CD4-positive, alpha-beta T cell (primary cell): ENCODE measurements at regions not wholly inside any gene's neighbourhood (a gene's known extent, or its start where the extent isn't known, plus 50 kb on each side); places are given as distances from the start of the nearest gene placed in this dataset.

ENCODE experiments used
- ATAC-seq: fragments of 200-7000 bp; cut with Tn5 transposase; one replicate; pipeline ENCODE4 v1.10.0; 2022; ENCODE audit warnings: mild to moderate bottlenecking; ENCODE audit not compliant: poor library complexity
- CTCF ChIA-PET: fragments of 350-600 bp; sonication (Branson Sonifier 250); formaldehyde crosslinking; loops from one replicate; lab custom pipeline; 2021; ENCODE audit warnings: antibody characterized with exemption, inconsistent platforms; lab: Charles Lee
- POLR2A ChIA-PET: fragments of 350-600 bp; sonication (Branson Sonifier 250); formaldehyde crosslinking; loops from one replicate; lab custom pipeline; 2021; ENCODE audit warnings: antibody characterized with exemption, inconsistent platforms; lab: Charles Lee
- DNase-seq, 14 experiments: peaks; one replicate each; pipeline ENCODE4 v3.0.0-alpha.2; 2013 to 2020; ENCODE audit warnings: mixed read lengths in 2 of 14
- H3K27ac ChIP-seq, 2 donors: one replicate each; pipeline versions ENCODE4 v1.5.1 to v1.7.0; 2013; ENCODE audit warnings: low read length in 2 of 2, low read depth in 1 of 2, mild to moderate bottlenecking in 1 of 2
- H3K27me3 ChIP-seq, 2 experiments: 1 replicate in 1 of 2; 2 replicates in 1 of 2; pipeline versions ENCODE4 v1.6.1 to v1.7.0; 2013; ENCODE audit warnings: low read length in 2 of 2, control low read depth in 1 of 2, mild to moderate bottlenecking in 1 of 2, moderate library complexity in 1 of 2; ENCODE audit not compliant: insufficient read depth in 2 of 2, control insufficient read depth in 1 of 2
- H3K36me3 ChIP-seq: one replicate; pipeline ENCODE4 v1.6.1; 2013; ENCODE audit warnings: low read length, control low read depth; ENCODE audit not compliant: insufficient read depth
- H3K4me1 ChIP-seq: one replicate; pipeline ENCODE4 v1.6.1; 2013; ENCODE audit warnings: low read length, control low read depth; ENCODE audit not compliant: insufficient read depth
- H3K4me3 ChIP-seq: one replicate; pipeline ENCODE4 v1.5.1; 2013; ENCODE audit warnings: mild to moderate bottlenecking, low read length, moderate library complexity
- H3K9me3 ChIP-seq, 2 experiments: 1 replicate in 1 of 2; 2 replicates in 1 of 2; pipeline versions ENCODE4 v1.6.1 to v1.7.0; 2013; ENCODE audit warnings: low read length in 2 of 2, mild to moderate bottlenecking in 2 of 2, control low read depth in 1 of 2, moderate library complexity in 1 of 2; ENCODE audit not compliant: control insufficient read depth in 1 of 2, insufficient read depth in 1 of 2
- H3K27ac Mint-ChIP-seq: one replicate; pipeline ENCODE4 v1.8.0; 2020; ENCODE audit warnings: mixed read lengths
- H3K27me3 Mint-ChIP-seq: one replicate; pipeline ENCODE4 v1.8.0; 2021; ENCODE audit warnings: mixed read lengths
- H3K36me3 Mint-ChIP-seq: one replicate; pipeline ENCODE4 v1.8.0; 2021; ENCODE audit warnings: low read depth, mixed read lengths
- H3K4me1 Mint-ChIP-seq: one replicate; pipeline ENCODE4 v1.8.0; 2021; ENCODE audit warnings: low read depth, mixed read lengths
- H3K4me3 Mint-ChIP-seq: one replicate; pipeline ENCODE4 v1.8.0; 2020; ENCODE audit warnings: mild to moderate bottlenecking, mixed read lengths
- H3K9me3 Mint-ChIP-seq: one replicate; pipeline ENCODE4 v1.8.0; 2020; ENCODE audit warnings: mixed read lengths
- CTCF ChIP-seq: fragments of 200-600 bp; IDR thresholded peaks from one replicate; pipeline ENCODE4 v1.8.0; 2022; ENCODE audit warnings: antibody characterized with exemption, mild to moderate bottlenecking
- intact Hi-C, 2 experiments: fragments of 100-400 bp; cut with DNase I in 1 of 2; cut with micrococcal nuclease in 1 of 2; formaldehyde crosslinking; loops; one replicate each; pipeline versions ENCODE4 v1.15.1 to v1.9.0; 2023 to 2025; cut with DNase I, micrococcal nuclease

- peaks cover 14% of the 10 kb centered on the region for H3K9me3 Mint-ChIP-seq
- H3K4me1 Mint-ChIP-seq, result no peaks in the 10 kb centered on the region
- H3K36me3 Mint-ChIP-seq, result no peaks in the 10 kb centered on the region
- no peaks in the 10 kb centered on the region for H3K27me3 ChIP-seq
- no peak overlapping the region for H3K27ac Mint-ChIP-seq
- H3K4me1 ChIP-seq, result no peaks in the 10 kb centered on the region
- POLR2A ChIA-PET, result no interaction called here
- no peak for TF ChIP-seq CTCF
- peaks cover 0 to 9% of the 10 kb centered on the region in 2 experiments for H3K9me3 ChIP-seq
- DNase-seq (no peak), ATAC-seq (no peak)
- H3K27ac ChIP-seq, result no peak overlapping the region
- no peaks in the 10 kb centered on the region for H3K36me3 ChIP-seq
- intact Hi-C loops, result no loop called here
- CTCF ChIA-PET, result no interaction called here
- H3K27me3 Mint-ChIP-seq, result no peaks in the 10 kb centered on the region
- H3K4me3 ChIP-seq, result no peak overlapping the region
- no peak overlapping the region for H3K4me3 Mint-ChIP-seq
Observed at GRCh38 chr2:49465157-49465831, 311.0 kb upstream of the FSHR start.

- Mint-ChIP-seq H3K4me3 (no peak overlapping the region), H3K36me3 (no peaks in the 10 kb centered on the region), H3K9me3 (peaks cover 10% of the 10 kb centered on the region)
Observed at GRCh38 chr2:49459314-49459993, 305.1 kb upstream of the FSHR start.

DNA sequence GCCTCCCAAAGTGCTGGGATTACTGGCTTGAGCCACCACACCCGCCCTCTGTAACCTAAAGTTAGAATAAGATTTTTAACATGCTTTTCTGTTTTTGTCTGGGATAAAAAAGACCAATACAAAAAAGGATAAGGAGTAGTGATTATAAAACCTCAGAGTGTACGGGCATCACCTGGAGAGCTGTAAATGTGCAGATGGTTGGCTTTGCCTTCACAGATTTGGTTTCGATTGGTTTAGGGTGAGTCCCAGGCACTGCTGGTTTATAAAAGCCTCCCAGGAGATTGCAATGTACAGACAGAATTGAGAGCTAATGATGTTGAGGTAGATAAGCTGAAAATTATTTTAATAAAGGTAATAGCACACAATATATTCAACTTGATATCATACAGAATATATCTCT is 289.7 kb upstream of the FSHR start:
- Mint-ChIP-seq H3K36me3 (no peaks in the 10 kb centered on the region), H3K27me3 (no peaks in the 10 kb centered on the region), H3K27ac (no peak overlapping the region), H3K9me3 (no peaks in the 10 kb centered on the region), H3K4me1 (no peaks in the 10 kb centered on the region), H3K4me3 (no peak overlapping the region)
- ATAC-seq, result no peak
- Histone ChIP-seq H3K4me1 (no peaks in the 10 kb centered on the region), H3K27ac (no peak overlapping the region), H3K4me3 (no peak overlapping the region), H3K27me3 (no peaks in the 10 kb centered on the region), H3K36me3 (no peaks in the 10 kb centered on the region), H3K9me3 (peaks cover 0 to 4% of the 10 kb centered on the region in 2 experiments)
- DNase-seq, result no peak
- intact Hi-C loops, result no loop called here
- TF ChIP-seq CTCF, result no peak
- POLR2A ChIA-PET, result no interaction called here
- CTCF ChIA-PET, result no interaction called here

More at GRCh38 chr2:49459314-49459993, 305.1 kb upstream of the FSHR start:
- no peaks in the 10 kb centered on the region for H3K4me1 Mint-ChIP-seq
- Histone ChIP-seq H3K9me3 (no peaks in the 10 kb centered on the region), H3K4me1 (no peaks in the 10 kb centered on the region), H3K27me3 (no peaks in the 10 kb centered on the region), H3K4me3 (no peak overlapping the region), H3K27ac (no peak overlapping the region), H3K36me3 (no peaks in the 10 kb centered on the region)
- no peak for ATAC-seq
- POLR2A ChIA-PET, result no interaction called here
- no peak for DNase-seq
- no peak overlapping the region for H3K27ac Mint-ChIP-seq
- TF ChIP-seq CTCF, result no peak
- intact Hi-C loops, result no loop called here
- H3K27me3 Mint-ChIP-seq, result no peaks in the 10 kb centered on the region
- CTCF ChIA-PET, result no interaction called here
